DND-41 (cell line): ENCODE measurements at regions not wholly inside any gene's neighbourhood (a gene's known extent, or its start where the extent isn't known, plus 50 kb on each side); places are given as distances from the start of the nearest gene placed in this dataset.

Experiments used
- ATAC-seq: fragments of 200-7000 bp; cut with Tn5 transposase; 3 replicates; pipeline ENCODE4 v1.9.1; 2021; ENCODE audit warnings: low read depth; ENCODE audit not compliant: insufficient read depth
- DNase-seq: peaks from one replicate; pipeline ENCODE4 v3.0.0-alpha.2; 2020
- H2AFZ ChIP-seq: 2 replicates; pipeline ENCODE4 v1.6.0; 2012; ENCODE audit warnings: low read depth, low read length
- H3K27ac ChIP-seq: 2 replicates; pipeline ENCODE4 v1.5.1; 2012; ENCODE audit warnings: low read length, inconsistent platforms
- H3K27me3 ChIP-seq: fragments of 200-600 bp; sonication (generic); 2 replicates; pipeline ENCODE4 v1.6.0; 2012; ENCODE audit warnings: low read length, mild to moderate bottlenecking, inconsistent platforms; ENCODE audit not compliant: insufficient read depth, poor library complexity
- H3K36me3 ChIP-seq: 2 replicates; pipeline ENCODE4 v1.5.1; 2012; ENCODE audit warnings: low read length, inconsistent platforms; ENCODE audit not compliant: insufficient read depth
- H3K4me1 ChIP-seq: 2 replicates; pipeline ENCODE4 v1.5.1; 2012; ENCODE audit warnings: mild to moderate bottlenecking, low read length; ENCODE audit not compliant: insufficient read depth
- H3K4me2 ChIP-seq: 2 replicates; pipeline ENCODE4 v1.6.0; 2012; ENCODE audit warnings: mild to moderate bottlenecking, moderate library complexity, low read length, inconsistent platforms; ENCODE audit not compliant: insufficient read depth
- H3K4me3 ChIP-seq, 2 experiments: fragments of 200-600 bp in 1 of 2; shearing (Covaris generic) in 1 of 2; 2 replicates each; pipeline ENCODE4 v1.5.1; 2012 to 2016; ENCODE audit warnings: inconsistent platforms in 2 of 2, low read length in 2 of 2, mild to moderate bottlenecking in 2 of 2, low read depth in 1 of 2, moderate library complexity in 1 of 2
- H3K79me2 ChIP-seq: 2 replicates; pipeline ENCODE4 v1.6.0; 2012; ENCODE audit warnings: low read length, inconsistent platforms; ENCODE audit not compliant: insufficient read depth
- H3K9ac ChIP-seq: 2 replicates; pipeline ENCODE4 v1.6.0; 2012; ENCODE audit warnings: low read depth, mild to moderate bottlenecking, inconsistent platforms, low read length, moderate library complexity
- H3K9me3 ChIP-seq: 2 replicates; pipeline ENCODE4 v1.5.1; 2012; ENCODE audit warnings: low read length, moderate library complexity, mild to moderate bottlenecking, inconsistent platforms; ENCODE audit not compliant: insufficient read depth, severe bottlenecking
- H4K20me1 ChIP-seq: 2 replicates; pipeline ENCODE4 v1.6.0; 2012; ENCODE audit warnings: low read length; ENCODE audit not compliant: insufficient read depth
- CTCF ChIP-seq: IDR thresholded peaks from 2 replicates; pipeline ENCODE4 v1.5.1; 2012; ENCODE audit warnings: borderline replicate concordance, low read length, moderate library complexity, mild to moderate bottlenecking; ENCODE audit not compliant: poor library complexity, severe bottlenecking; ENCODE audit errors: extremely low read depth
- EZH2 ChIP-seq: IDR thresholded peaks from 3 replicates; pipeline ENCODE4 v1.6.1; 2012; ENCODE audit warnings: borderline replicate concordance, low read depth, mild to moderate bottlenecking, moderate library complexity, low read length, inconsistent platforms; ENCODE audit not compliant: severe bottlenecking

- Histone ChIP-seq H3K4me1 (no peaks in the 10 kb centered on the region), H3K4me3 (no peak overlapping the region), H4K20me1 (no peaks in the 10 kb centered on the region), H3K9ac (no peak overlapping the region), H2AFZ (no peak overlapping the region), H3K27ac (no peak overlapping the region), H3K36me3 (no peaks in the 10 kb centered on the region), H3K4me2 (no peak overlapping the region), H3K27me3 (no peaks in the 10 kb centered on the region), H3K79me2 (no peaks in the 10 kb centered on the region), H3K9me3 (no peaks in the 10 kb centered on the region)
- ATAC-seq (no peak), DNase-seq (no peak)
- TF ChIP-seq CTCF = no peak
- no peak for TF ChIP-seq EZH2
These were observed 1127.5 kb downstream of the GRIK2 start for GRCh38 chr6:102520966-102521365.

- Histone ChIP-seq H3K36me3 (no peaks in the 10 kb centered on the region), H3K27ac (no peak overlapping the region), H3K27me3 (no peaks in the 10 kb centered on the region), H3K4me2 (no peak overlapping the region), H3K4me1 (no peaks in the 10 kb centered on the region), H3K9ac (no peak overlapping the region), H4K20me1 (no peaks in the 10 kb centered on the region), H3K79me2 (no peaks in the 10 kb centered on the region), H2AFZ (no peak overlapping the region), H3K9me3 (no peaks in the 10 kb centered on the region), H3K4me3 (no peak overlapping the region)
- TF ChIP-seq EZH2 = no peak
- no peak for TF ChIP-seq CTCF
- no peak for DNase-seq
- ATAC-seq = no peak
These were observed 1124.0 kb downstream of the GRIK2 start for GRCh38 chr6:102517506-102517905.

GRCh38 chr6:102501615-102502014 lies 1108.1 kb downstream of the GRIK2 start:
- Histone ChIP-seq H3K9ac (no peak overlapping the region), H2AFZ (no peak overlapping the region), H4K20me1 (no peaks in the 10 kb centered on the region), H3K27me3 (no peaks in the 10 kb centered on the region), H3K4me1 (no peaks in the 10 kb centered on the region), H3K36me3 (no peaks in the 10 kb centered on the region), H3K27ac (no peak overlapping the region), H3K4me3 (no peak overlapping the region), H3K4me2 (no peak overlapping the region), H3K9me3 (no peaks in the 10 kb centered on the region), H3K79me2 (no peaks in the 10 kb centered on the region)
- TF ChIP-seq EZH2 (no peak), CTCF (no peak)
- DNase-seq = no peak
- ATAC-seq = no peak

- TF ChIP-seq CTCF (no peak), EZH2 (no peak)
- H3K4me3 ChIP-seq = no peak overlapping the region
- no peak overlapping the region for H3K27ac ChIP-seq
- no peaks in the 10 kb centered on the region for H3K79me2 ChIP-seq
- H2AFZ ChIP-seq = no peak overlapping the region
- no peaks in the 10 kb centered on the region for H3K27me3 ChIP-seq
- H3K36me3 ChIP-seq = no peaks in the 10 kb centered on the region
- H3K9ac ChIP-seq = no peak overlapping the region
- H3K4me1 ChIP-seq = no peaks in the 10 kb centered on the region
- ATAC-seq = no peak
- H3K9me3 ChIP-seq = no peaks in the 10 kb centered on the region
- DNase-seq = no peak
- H3K4me2 ChIP-seq = no peak overlapping the region
- H4K20me1 ChIP-seq = no peaks in the 10 kb centered on the region
These were observed 1101.3 kb downstream of the GRIK2 start for GRCh38 chr6:102494808-102495207.
